ENCODE measurements at regions not wholly inside any gene's neighbourhood (a gene's known extent, or its start where the extent isn't known, plus 50 kb on each side); places are given as distances from the start of the nearest gene placed in this dataset.

DNA sequence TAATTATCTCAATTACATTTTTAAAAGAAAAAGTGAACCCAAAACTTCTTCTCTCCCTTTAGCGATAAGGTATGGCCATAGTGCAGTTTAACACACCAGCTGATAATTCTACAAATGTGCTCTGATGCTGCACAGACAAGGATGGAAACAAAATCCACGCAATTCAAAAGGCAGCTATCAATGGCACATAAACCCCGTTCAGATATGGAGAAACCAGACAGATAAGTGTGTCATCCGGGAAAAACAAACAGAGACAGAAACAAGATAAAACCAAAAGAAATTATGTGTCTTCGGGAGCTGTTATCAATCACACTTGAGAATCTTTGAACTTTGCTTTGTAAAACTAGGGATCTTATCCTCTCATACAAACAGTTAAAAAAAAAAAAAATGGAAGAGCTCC is 73.6 kb downstream of the SIPA1L2 start:
- TF ChIP-seq POLR2A (IDR thresholded peaks at IDR 0.05): no peak
- TF ChIP-seq, protein P1, sequence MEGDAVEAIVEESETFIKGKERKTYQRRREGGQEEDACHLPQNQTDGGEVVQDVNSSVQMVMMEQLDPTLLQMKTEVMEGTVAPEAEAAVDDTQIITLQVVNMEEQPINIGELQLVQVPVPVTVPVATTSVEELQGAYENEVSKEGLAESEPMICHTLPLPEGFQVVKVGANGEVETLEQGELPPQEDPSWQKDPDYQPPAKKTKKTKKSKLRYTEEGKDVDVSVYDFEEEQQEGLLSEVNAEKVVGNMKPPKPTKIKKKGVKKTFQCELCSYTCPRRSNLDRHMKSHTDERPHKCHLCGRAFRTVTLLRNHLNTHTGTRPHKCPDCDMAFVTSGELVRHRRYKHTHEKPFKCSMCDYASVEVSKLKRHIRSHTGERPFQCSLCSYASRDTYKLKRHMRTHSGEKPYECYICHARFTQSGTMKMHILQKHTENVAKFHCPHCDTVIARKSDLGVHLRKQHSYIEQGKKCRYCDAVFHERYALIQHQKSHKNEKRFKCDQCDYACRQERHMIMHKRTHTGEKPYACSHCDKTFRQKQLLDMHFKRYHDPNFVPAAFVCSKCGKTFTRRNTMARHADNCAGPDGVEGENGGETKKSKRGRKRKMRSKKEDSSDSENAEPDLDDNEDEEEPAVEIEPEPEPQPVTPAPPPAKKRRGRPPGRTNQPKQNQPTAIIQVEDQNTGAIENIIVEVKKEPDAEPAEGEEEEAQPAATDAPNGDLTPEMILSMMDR (IDR thresholded peaks at IDR 0.05 in 8 of 11, conservative IDR thresholded peaks at IDR 0.05 in 3 of 11): no peak
- no peak for TF ChIP-seq POLR2AphosphoS5 (IDR thresholded peaks at IDR 0.05)
- Histone ChIP-seq H3K4me1 (peaks cover 0 to 45% (median 15%) of the 10 kb centered on the region in 6 donors), H3K36me3 (no peaks in the 10 kb centered on the region), H3K27ac (no peak overlapping the region), H3K4me3 (no peak overlapping the region), H3K27me3 (replicated peaks in 1 of 7) (peaks cover 0 to 3% (median 0%) of the 10 kb centered on the region in 7 donors), H3K9me3 (no peaks in the 10 kb centered on the region)
- 73 to 88% (median 85%) methylated on average over 5 of the region's 5 CpGs for WGBS, 5 donors
- intact Hi-C loops (cut with DNase I; ENCODE audit: low total_unique reads): no loop called here
- no peak for DNase-seq

DNA sequence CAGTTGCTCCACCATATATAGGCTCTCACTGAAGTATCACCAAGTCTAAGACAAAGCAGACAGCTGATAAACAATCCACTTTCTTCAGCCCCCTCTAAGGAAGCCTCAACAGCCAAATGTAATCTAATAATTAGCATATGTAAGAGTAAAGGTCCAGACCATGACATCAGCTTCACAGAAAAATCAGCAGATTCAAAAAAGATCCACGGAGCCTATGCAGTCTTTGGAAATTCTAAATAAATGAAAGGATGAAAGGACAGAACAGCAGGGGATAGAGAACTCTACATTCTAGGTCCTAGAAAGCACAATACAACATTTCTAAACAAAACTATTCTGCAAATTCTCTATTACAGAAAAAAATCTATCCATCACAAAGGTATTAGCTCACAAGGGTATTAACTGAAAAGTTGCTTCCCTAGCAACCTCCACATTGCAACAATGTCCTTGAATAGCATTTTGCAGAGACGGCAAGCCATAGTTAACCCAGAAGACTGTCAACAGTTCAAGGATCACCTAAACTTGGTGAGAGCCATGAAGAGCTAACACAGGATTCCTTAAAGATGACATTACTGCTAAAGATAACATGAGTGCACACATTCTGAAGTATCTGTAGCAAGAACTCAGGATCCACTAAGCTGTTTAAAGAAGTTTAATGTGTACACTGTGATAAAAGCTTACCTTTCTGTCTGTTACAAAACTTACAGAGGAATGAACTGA is 74.3 kb downstream of the SIPA1L2 start:
- Histone ChIP-seq H3K36me3 (no peaks in the 10 kb centered on the region), H3K9me3 (no peaks in the 10 kb centered on the region), H3K27ac (no peak overlapping the region), H3K27me3 (replicated peaks in 1 of 7) (peaks cover 0 to 4% (median 0%) of the 10 kb centered on the region in 7 donors), H3K4me1 (peaks cover 0 to 52% (median 15%) of the 10 kb centered on the region in 6 donors), H3K4me3 (no peak overlapping the region)
- WGBS, 5 donors: 64 to 82% (median 77%) methylated on average over 2 of the region's 2 CpGs
- no peak for DNase-seq
- intact Hi-C loops (cut with DNase I; ENCODE audit: low total_unique reads): no loop called here
- TF ChIP-seq POLR2AphosphoS5 (IDR thresholded peaks at IDR 0.05): no peak
- TF ChIP-seq POLR2A (IDR thresholded peaks at IDR 0.05): no peak
- TF ChIP-seq, protein P1 (IDR thresholded peaks at IDR 0.05 in 8 of 11, conservative IDR thresholded peaks at IDR 0.05 in 3 of 11): no peak

DNA sequence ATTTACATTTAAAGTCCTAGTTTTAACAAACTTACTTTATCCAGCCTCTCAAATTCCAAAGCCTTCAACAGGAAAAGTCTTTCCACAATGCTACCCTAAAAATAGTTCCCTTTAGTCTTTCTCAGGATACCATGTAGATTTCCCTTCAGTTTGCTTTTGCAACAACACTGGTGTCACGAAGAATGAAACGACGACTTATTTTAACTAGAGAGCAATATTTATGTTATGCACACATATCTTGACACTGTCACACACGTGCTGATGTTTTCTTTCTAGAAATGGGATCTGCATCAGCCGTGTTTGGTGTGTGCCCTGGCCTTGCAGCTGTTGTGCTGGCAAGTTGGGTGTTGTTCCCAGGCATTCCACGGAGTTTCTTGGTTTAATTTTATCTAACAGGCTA is 75.5 kb downstream of the SIPA1L2 start:
- Histone ChIP-seq H3K9me3 (no peaks in the 10 kb centered on the region), H3K36me3 (no peaks in the 10 kb centered on the region), H3K4me1 (peaks cover 0 to 52% (median 14%) of the 10 kb centered on the region in 6 donors), H3K27ac (peak overlapping the region in 4 of 8 donors; percentile 2 to 52 (median 33)), H3K27me3 (replicated peaks in 1 of 7) (peaks cover 0 to 4% (median 0%) of the 10 kb centered on the region in 7 donors), H3K4me3 (no peak overlapping the region)
- intact Hi-C loops (cut with DNase I; ENCODE audit: low total_unique reads): no loop called here
- TF ChIP-seq POLR2AphosphoS5 (IDR thresholded peaks at IDR 0.05) (no peak), POLR2A (IDR thresholded peaks at IDR 0.05) (no peak)
- TF ChIP-seq, protein P1 (IDR thresholded peaks at IDR 0.05 in 8 of 11, conservative IDR thresholded peaks at IDR 0.05 in 3 of 11): no peak
- WGBS, 5 donors: 62 to 81% (median 66%) methylated on average over 6 of the region's 6 CpGs
- no peak for DNase-seq

DNA sequence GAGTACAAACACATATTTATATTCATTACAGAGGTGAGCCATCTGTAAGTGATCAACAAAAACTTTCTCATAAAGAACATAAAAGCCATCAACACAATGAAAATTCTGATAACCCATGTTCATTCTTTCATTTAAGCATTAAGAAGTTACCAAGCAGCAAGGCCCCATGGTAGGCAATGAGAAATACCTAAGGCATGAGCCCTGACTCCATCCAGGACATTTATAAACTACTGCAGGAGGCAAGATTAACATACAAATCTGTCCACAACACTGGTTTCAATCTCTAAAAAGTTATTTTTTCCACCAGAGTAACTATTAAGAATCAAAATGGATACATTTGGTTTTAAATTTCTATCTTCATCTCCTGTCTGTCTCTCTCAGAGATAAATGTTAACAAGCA is 76.1 kb downstream of the SIPA1L2 start:
- no peak for DNase-seq
- H3K9me3 ChIP-seq: no peaks in the 10 kb centered on the region
- H3K27me3 ChIP-seq (replicated peaks in 1 of 7): peaks cover 0 to 4% (median 0%) of the 10 kb centered on the region in 7 donors
- peaks cover 0 to 46% (median 10%) of the 10 kb centered on the region in 6 donors for H3K4me1 ChIP-seq
- intact Hi-C loops (cut with DNase I; ENCODE audit: low total_unique reads): no loop called here
- H3K4me3 ChIP-seq: no peak overlapping the region
- TF ChIP-seq POLR2A (IDR thresholded peaks at IDR 0.05): no peak
- TF ChIP-seq, protein P1 (IDR thresholded peaks at IDR 0.05 in 8 of 11, conservative IDR thresholded peaks at IDR 0.05 in 3 of 11): no peak
- TF ChIP-seq POLR2AphosphoS5 (IDR thresholded peaks at IDR 0.05): no peak
- peak overlapping the region in 4 of 8 donors; percentile 2 to 52 (median 33) for H3K27ac ChIP-seq
- no peaks in the 10 kb centered on the region for H3K36me3 ChIP-seq
